ENCODE measurements at regions not wholly inside any gene's neighbourhood (a gene's known extent, or its start where the extent isn't known, plus 50 kb on each side); places are given as distances from the start of the nearest gene placed in this dataset.
A peak's percentile ranks its signal among the peaks of the same experiment; 100 is the strongest.

GRCh38 chr13:109869312-109870237, 83.2 kb upstream of the IRS2 start:
- peak; percentile 7 for TF ChIP-seq CTCF (IDR thresholded peaks at IDR 0.05; ENCODE audit: extremely low read depth, low read depth, low read length)
- Histone ChIP-seq H2AFZ (ENCODE audit: low read length) (peak overlapping the region; percentile 67), H3K9me3 (ENCODE audit: low read depth, low read length) (no peaks in the 10 kb centered on the region), H3K36me3 (ENCODE audit: insufficient read depth, low read length) (no peaks in the 10 kb centered on the region), H3K79me2 (ENCODE audit: insufficient read depth, low read length) (no peaks in the 10 kb centered on the region), H3K27me3 (ENCODE audit: insufficient read depth, low read length) (no peaks in the 10 kb centered on the region), H3K4me1 (ENCODE audit: insufficient read depth, low read length) (peaks cover 4% of the 10 kb centered on the region), H3K4me3 (ENCODE audit: insufficient read depth, low read length) (peak overlapping the region; percentile 57), H4K20me1 (ENCODE audit: insufficient read depth, low read length) (no peaks in the 10 kb centered on the region), H3K4me2 (ENCODE audit: insufficient read depth, low read length) (peak overlapping the region; percentile 59), H3K27ac (ENCODE audit: low read depth, low read length) (no peak overlapping the region)
- no peak for DNase-seq (ENCODE audit: insufficient read length, low spot score, missing footprints)

DNA sequence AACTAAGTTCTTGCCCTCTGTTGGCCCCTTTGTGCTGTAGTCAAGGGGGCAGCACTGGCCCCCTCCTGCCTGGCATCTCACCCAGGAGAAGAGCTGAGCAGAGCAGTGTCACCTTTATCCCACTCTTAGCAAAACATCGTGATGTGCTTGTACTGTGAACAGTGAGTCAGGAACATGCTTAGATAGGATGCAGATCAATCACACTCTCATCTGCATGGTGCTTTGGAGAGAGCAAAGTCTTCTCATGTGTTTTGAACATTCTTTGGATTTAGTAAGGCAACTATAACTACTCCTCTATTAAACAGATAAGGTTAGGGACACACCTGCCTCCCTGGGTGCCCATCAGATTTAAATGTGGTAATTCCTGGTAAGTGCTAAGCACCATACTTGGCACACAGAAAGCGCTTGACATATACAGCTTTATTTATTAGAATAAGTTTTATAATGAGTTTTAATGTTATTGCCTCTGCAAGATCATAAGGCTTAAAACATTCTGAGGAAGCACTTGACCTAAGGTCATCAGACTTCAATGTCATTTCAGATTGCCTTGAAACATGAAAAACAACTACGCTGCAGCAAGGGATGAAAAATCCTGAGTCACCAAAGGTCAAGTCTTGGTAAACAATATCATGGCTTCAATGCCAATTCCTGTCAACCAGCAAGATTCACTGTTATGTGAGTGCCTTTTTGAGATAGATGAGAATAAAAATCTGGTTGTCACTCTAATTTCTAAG, 82.4 kb upstream of the IRS2 start:
- Histone ChIP-seq H3K27ac (ENCODE audit: low read depth, low read length) (no peak overlapping the region), H3K27me3 (ENCODE audit: insufficient read depth, low read length) (no peaks in the 10 kb centered on the region)
- TF ChIP-seq CTCF (IDR thresholded peaks at IDR 0.05; ENCODE audit: extremely low read depth, low read depth, low read length): no peak

DNA sequence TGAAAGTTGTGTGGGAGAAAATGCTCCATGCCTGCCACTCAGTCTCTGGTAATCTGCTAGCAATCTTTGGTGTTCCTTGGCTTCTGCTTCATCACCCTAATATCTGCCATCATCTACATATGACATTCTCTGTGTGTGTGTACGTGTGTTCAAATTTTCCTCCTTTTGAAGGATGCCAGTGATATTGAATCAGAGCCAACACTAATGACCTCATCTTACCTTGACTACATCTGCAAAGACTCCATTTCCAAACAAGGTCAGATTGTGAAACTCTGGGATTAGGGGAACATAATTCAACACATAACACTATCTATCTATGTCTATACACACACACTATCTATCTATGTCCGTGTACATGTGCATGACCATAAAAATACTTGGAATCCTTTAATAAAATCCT, 81.4 kb upstream of the IRS2 start:
- no peak overlapping the region for H3K4me2 ChIP-seq (ENCODE audit: insufficient read depth, low read length)
- H3K4me1 ChIP-seq (ENCODE audit: insufficient read depth, low read length): peaks cover 4% of the 10 kb centered on the region
- H3K9me3 ChIP-seq (ENCODE audit: low read depth, low read length): no peaks in the 10 kb centered on the region
- TF ChIP-seq CTCF (IDR thresholded peaks at IDR 0.05; ENCODE audit: extremely low read depth, low read depth, low read length): no peak
- no peak overlapping the region for H2AFZ ChIP-seq (ENCODE audit: low read length)
- H4K20me1 ChIP-seq (ENCODE audit: insufficient read depth, low read length): no peaks in the 10 kb centered on the region
- no peaks in the 10 kb centered on the region for H3K27me3 ChIP-seq (ENCODE audit: insufficient read depth, low read length)
- H3K36me3 ChIP-seq (ENCODE audit: insufficient read depth, low read length): no peaks in the 10 kb centered on the region
- no peak overlapping the region for H3K4me3 ChIP-seq (ENCODE audit: insufficient read depth, low read length)
- DNase-seq (ENCODE audit: insufficient read length, low spot score, missing footprints): no peak
- H3K79me2 ChIP-seq (ENCODE audit: insufficient read depth, low read length): no peaks in the 10 kb centered on the region
- no peak overlapping the region for H3K27ac ChIP-seq (ENCODE audit: low read depth, low read length)

More for the DNA sequence above, 82.4 kb upstream of the IRS2 start:
- no peak overlapping the region for H3K4me3 ChIP-seq (ENCODE audit: insufficient read depth, low read length)
- H3K4me1 ChIP-seq (ENCODE audit: insufficient read depth, low read length): peaks cover 4% of the 10 kb centered on the region
- H3K36me3 ChIP-seq (ENCODE audit: insufficient read depth, low read length): no peaks in the 10 kb centered on the region
- DNase-seq (ENCODE audit: insufficient read length, low spot score, missing footprints): no peak
- H2AFZ ChIP-seq (ENCODE audit: low read length): no peak overlapping the region
- no peaks in the 10 kb centered on the region for H3K79me2 ChIP-seq (ENCODE audit: insufficient read depth, low read length)
- no peaks in the 10 kb centered on the region for H4K20me1 ChIP-seq (ENCODE audit: insufficient read depth, low read length)
- peak overlapping the region; percentile 59 for H3K4me2 ChIP-seq (ENCODE audit: insufficient read depth, low read length)
- no peaks in the 10 kb centered on the region for H3K9me3 ChIP-seq (ENCODE audit: low read depth, low read length)

GRCh38 chr13:109862627-109863026, 76.2 kb upstream of the IRS2 start:
- no peaks in the 10 kb centered on the region for H3K79me2 ChIP-seq (ENCODE audit: insufficient read depth, low read length)
- no peak for DNase-seq (ENCODE audit: insufficient read length, low spot score, missing footprints)
- H4K20me1 ChIP-seq (ENCODE audit: insufficient read depth, low read length): no peaks in the 10 kb centered on the region
- H3K36me3 ChIP-seq (ENCODE audit: insufficient read depth, low read length): no peaks in the 10 kb centered on the region
- H3K4me1 ChIP-seq (ENCODE audit: insufficient read depth, low read length): no peaks in the 10 kb centered on the region
- H2AFZ ChIP-seq (ENCODE audit: low read length): no peak overlapping the region
- H3K4me3 ChIP-seq (ENCODE audit: insufficient read depth, low read length): no peak overlapping the region
- no peaks in the 10 kb centered on the region for H3K27me3 ChIP-seq (ENCODE audit: insufficient read depth, low read length)
- TF ChIP-seq CTCF (IDR thresholded peaks at IDR 0.05; ENCODE audit: extremely low read depth, low read depth, low read length): no peak
- H3K27ac ChIP-seq (ENCODE audit: low read depth, low read length): no peak overlapping the region
- no peak overlapping the region for H3K4me2 ChIP-seq (ENCODE audit: insufficient read depth, low read length)
- no peaks in the 10 kb centered on the region for H3K9me3 ChIP-seq (ENCODE audit: low read depth, low read length)
